ENCODE measurements at regions not wholly inside any gene's neighbourhood (a gene's known extent, or its start where the extent isn't known, plus 50 kb on each side); places are given as distances from the start of the nearest gene placed in this dataset.

DNA sequence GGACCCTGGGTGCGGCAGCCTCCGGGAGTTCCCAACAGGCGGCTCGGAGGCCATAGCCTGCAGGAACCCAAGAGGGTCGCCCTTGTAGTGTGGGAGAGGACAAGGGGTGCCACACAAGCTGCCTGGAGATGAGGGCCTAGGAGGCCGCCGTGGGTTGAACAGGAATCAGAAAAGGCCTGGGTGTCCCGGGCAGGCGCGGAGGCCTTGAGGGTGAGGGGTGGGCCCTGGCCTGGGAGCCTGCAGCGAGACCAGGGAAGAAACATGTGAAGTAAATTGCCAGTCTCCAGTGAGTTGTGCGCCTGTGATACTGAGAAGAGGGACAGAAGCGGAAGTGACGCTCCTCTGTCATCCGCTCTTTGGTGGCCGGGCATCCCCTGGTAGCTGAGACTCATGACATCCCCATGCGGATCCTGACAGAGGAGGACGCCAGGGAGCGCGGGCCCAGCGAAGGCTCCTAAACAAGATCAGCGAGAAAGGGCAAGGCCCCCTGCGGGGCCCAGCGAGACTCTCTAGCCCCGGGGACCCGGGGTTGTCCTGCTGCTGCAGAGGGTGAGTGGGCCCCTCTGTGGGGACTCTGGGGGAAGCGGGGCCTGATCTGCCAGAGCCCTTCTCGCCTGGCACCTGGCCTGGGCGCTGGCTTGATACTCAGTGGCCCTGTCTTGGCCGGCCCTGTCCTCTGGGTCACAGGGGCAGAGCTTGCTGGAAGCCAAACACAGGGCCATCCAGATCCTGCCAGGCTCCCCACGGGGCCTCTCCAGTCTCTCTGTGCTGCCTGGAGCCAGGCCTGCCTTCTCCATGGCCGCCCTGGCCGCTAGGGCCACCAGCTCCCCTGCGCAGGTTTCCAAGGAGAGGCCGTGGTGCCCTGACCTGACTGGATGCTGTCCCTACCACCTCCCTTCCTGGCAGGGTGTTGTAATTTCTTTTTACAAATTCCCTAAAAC lies 788.4 kb downstream of the TLE4 start:
- no peaks in the 10 kb centered on the region for H3K36me3 ChIP-seq (replicated peaks; ENCODE audit: insufficient read depth, low read length)
- H3K9ac ChIP-seq (ENCODE audit: low read length): no peak overlapping the region
- H3K27me3 ChIP-seq (replicated peaks; ENCODE audit: insufficient read depth, low read length): no peaks in the 10 kb centered on the region
- no peaks in the 10 kb centered on the region for H3F3A ChIP-seq (ENCODE audit: insufficient read depth, low read length)
- no peaks in the 10 kb centered on the region for H3K79me2 ChIP-seq (ENCODE audit: low read length)
- H3K27ac ChIP-seq (ENCODE audit: low read length): no peak overlapping the region
- no peak overlapping the region for H3K4me2 ChIP-seq (ENCODE audit: low read depth, low read length)
- DNase-seq: no peak
- TF ChIP-seq EZH2 (optimal IDR thresholded peaks at IDR 0.05; ENCODE audit: low read depth, low read length) (no peak), EZH2phosphoT487 (IDR thresholded peaks at IDR 0.05; ENCODE audit: low read length) (no peak)
- TF ChIP-seq, protein P1, sequence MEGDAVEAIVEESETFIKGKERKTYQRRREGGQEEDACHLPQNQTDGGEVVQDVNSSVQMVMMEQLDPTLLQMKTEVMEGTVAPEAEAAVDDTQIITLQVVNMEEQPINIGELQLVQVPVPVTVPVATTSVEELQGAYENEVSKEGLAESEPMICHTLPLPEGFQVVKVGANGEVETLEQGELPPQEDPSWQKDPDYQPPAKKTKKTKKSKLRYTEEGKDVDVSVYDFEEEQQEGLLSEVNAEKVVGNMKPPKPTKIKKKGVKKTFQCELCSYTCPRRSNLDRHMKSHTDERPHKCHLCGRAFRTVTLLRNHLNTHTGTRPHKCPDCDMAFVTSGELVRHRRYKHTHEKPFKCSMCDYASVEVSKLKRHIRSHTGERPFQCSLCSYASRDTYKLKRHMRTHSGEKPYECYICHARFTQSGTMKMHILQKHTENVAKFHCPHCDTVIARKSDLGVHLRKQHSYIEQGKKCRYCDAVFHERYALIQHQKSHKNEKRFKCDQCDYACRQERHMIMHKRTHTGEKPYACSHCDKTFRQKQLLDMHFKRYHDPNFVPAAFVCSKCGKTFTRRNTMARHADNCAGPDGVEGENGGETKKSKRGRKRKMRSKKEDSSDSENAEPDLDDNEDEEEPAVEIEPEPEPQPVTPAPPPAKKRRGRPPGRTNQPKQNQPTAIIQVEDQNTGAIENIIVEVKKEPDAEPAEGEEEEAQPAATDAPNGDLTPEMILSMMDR (IDR thresholded peaks at IDR 0.05; ENCODE audit: low read length): no peak
- no peaks in the 10 kb centered on the region for H3K4me1 ChIP-seq (ENCODE audit: low read length)
- H2AFZ ChIP-seq (ENCODE audit: low read length): no peak overlapping the region
- no peak overlapping the region for H3K4me3 ChIP-seq (ENCODE audit: low read length)
- H4K20me1 ChIP-seq (ENCODE audit: insufficient read depth, low read length): no peaks in the 10 kb centered on the region
- H3K9me2 ChIP-seq (replicated peaks; ENCODE audit: insufficient read depth, low read length): no peaks in the 10 kb centered on the region
- no peaks in the 10 kb centered on the region for H3K9me3 ChIP-seq (replicated peaks; ENCODE audit: insufficient read depth, low read length)

DNA sequence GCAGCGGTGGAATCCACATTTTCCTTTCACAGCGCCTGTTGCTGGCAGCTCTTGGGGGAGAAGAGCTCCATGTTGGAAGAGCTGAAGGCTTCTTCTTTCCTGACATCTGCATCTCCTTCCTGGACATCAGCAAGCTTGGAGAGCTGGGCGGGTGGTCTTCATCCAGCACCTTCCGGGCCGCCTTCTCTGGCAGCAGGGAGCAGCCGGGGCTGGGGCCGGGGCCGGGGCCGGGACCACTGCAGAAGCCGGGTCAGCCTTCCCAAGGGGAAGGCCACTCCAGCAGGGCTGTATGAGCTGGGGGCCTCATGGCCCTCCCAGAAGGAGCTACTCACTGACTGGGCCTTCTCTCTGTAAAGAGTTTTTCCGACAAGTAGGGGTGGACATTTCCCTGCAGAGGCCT lies 787.5 kb downstream of the TLE4 start:
- no peaks in the 10 kb centered on the region for H3K36me3 ChIP-seq (replicated peaks; ENCODE audit: insufficient read depth, low read length)
- no peak overlapping the region for H3K27ac ChIP-seq (ENCODE audit: low read length)
- no peak overlapping the region for H3K4me2 ChIP-seq (ENCODE audit: low read depth, low read length)
- H3K79me2 ChIP-seq (ENCODE audit: low read length): no peaks in the 10 kb centered on the region
- H4K20me1 ChIP-seq (ENCODE audit: insufficient read depth, low read length): no peaks in the 10 kb centered on the region
- H2AFZ ChIP-seq (ENCODE audit: low read length): no peak overlapping the region
- H3K4me1 ChIP-seq (ENCODE audit: low read length): no peaks in the 10 kb centered on the region
- no peak overlapping the region for H3K9ac ChIP-seq (ENCODE audit: low read length)
- no peaks in the 10 kb centered on the region for H3K27me3 ChIP-seq (replicated peaks; ENCODE audit: insufficient read depth, low read length)
- H3K9me2 ChIP-seq (replicated peaks; ENCODE audit: insufficient read depth, low read length): no peaks in the 10 kb centered on the region
- no peaks in the 10 kb centered on the region for H3K9me3 ChIP-seq (replicated peaks; ENCODE audit: insufficient read depth, low read length)
- TF ChIP-seq, protein P1 (IDR thresholded peaks at IDR 0.05; ENCODE audit: low read length): no peak
- no peak for TF ChIP-seq EZH2phosphoT487 (IDR thresholded peaks at IDR 0.05; ENCODE audit: low read length)
- TF ChIP-seq EZH2 (optimal IDR thresholded peaks at IDR 0.05; ENCODE audit: low read depth, low read length): no peak
- no peaks in the 10 kb centered on the region for H3F3A ChIP-seq (ENCODE audit: insufficient read depth, low read length)
- no peak for DNase-seq
- no peak overlapping the region for H3K4me3 ChIP-seq (ENCODE audit: low read length)

DNA sequence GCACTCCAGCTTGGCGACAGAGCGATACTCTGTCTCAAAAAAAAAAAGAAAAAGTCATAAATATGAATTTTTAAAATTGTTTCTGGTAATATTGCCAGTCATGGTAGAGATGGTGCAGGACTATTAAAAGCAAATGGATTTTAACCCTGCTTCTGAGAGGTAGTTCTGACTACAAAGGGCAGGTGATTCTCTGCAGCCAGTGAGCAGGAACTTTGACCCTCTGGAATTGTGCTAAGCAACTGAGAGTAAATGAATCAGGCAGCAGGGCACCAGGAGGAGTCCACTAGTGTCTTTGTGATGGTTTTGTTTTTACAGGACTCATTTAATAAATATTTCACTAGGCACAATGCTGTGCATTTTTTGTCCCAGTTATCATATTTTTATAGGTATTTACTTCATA lies 781.2 kb downstream of the TLE4 start:
- Histone ChIP-seq H3K4me1 (ENCODE audit: low read length) (no peaks in the 10 kb centered on the region), H3K4me2 (ENCODE audit: low read depth, low read length) (no peak overlapping the region), H3K9me3 (replicated peaks; ENCODE audit: insufficient read depth, low read length) (no peaks in the 10 kb centered on the region), H3K27me3 (replicated peaks; ENCODE audit: insufficient read depth, low read length) (no peaks in the 10 kb centered on the region), H4K20me1 (ENCODE audit: insufficient read depth, low read length) (no peaks in the 10 kb centered on the region), H3K36me3 (replicated peaks; ENCODE audit: insufficient read depth, low read length) (no peaks in the 10 kb centered on the region), H3K9ac (ENCODE audit: low read length) (no peak overlapping the region), H3F3A (ENCODE audit: insufficient read depth, low read length) (no peaks in the 10 kb centered on the region), H2AFZ (ENCODE audit: low read length) (no peak overlapping the region), H3K27ac (ENCODE audit: low read length) (no peak overlapping the region), H3K9me2 (replicated peaks; ENCODE audit: insufficient read depth, low read length) (no peaks in the 10 kb centered on the region), H3K4me3 (ENCODE audit: low read length) (no peak overlapping the region), H3K79me2 (ENCODE audit: low read length) (no peaks in the 10 kb centered on the region)
- DNase-seq: no peak
- no peak for TF ChIP-seq EZH2 (optimal IDR thresholded peaks at IDR 0.05; ENCODE audit: low read depth, low read length)
- TF ChIP-seq, protein P1 (IDR thresholded peaks at IDR 0.05; ENCODE audit: low read length): no peak
- no peak for TF ChIP-seq EZH2phosphoT487 (IDR thresholded peaks at IDR 0.05; ENCODE audit: low read length)
